ENCODE measurements at regions not wholly inside any gene's neighbourhood (a gene's known extent, or its start where the extent isn't known, plus 50 kb on each side); places are given as distances from the start of the nearest gene placed in this dataset.
A peak's percentile ranks its signal among the peaks of the same experiment; 100 is the strongest.
"Not testable (repeated sequence)": the region's sequence is repeated elsewhere in the genome, so short reads cannot be mapped to it uniquely, and the experiment has no call there.

DNA sequence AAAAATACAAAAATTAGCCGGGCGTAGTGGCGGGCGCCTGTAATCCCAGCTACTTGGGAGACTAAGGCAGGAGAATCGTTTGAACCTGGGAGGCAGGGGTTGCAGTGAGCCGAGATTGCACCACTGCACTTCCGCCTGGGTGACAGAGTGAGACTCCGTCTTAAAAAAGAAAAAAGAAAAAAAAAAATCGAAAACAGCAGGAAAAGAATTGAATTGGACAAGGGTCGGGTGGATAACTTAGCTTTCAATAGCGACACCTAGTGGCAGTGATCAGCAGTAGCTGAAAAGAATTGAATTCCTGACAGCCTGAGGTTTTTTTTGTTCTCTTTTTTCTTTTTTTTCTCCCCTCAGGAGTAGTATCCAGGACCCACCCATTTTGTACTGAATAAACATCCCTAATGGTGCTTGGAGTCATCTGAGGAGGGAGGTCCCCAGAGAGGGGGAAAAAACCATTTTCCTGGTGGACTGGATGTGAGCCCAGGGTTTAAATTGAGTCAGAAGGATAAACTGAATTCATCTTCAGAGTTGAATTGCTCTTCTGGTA is 55.1 kb downstream of the CYCS start:
- DNase-seq = peak; percentile 65

DNA sequence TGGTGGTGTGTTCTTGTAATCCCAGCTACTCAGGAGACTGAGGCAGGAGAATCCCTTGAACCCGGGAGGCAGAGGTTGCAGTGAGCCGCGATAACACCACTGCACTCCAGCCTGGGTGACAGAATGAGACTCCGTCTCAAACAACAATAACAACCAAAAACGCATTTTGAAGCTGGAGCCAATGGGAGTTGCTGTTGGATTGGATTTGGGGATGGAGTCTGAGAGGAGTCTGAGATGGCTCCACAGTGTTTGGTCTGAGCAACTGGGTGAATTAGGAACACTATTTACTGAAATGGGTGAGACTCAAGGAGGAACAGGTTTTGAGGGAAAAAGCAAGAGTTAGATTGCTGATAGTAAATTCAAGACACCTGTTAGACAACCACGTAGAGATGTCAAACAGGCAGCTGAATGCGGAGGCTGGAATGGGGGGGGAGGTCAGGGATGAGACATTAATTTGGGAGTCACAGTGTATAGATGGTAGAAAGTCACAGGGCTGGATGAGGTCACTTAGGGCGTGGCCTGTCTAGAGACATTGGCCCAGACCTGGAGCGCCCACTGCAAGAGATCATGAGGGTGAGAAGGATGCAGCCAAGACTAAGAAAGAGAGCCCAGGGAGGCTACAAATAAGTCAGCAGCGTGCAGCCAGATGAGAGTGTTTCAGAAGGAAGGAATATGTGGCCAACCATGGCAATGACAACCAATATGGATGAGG is 56.4 kb downstream of the CYCS start:
- no peak for DNase-seq

DNA sequence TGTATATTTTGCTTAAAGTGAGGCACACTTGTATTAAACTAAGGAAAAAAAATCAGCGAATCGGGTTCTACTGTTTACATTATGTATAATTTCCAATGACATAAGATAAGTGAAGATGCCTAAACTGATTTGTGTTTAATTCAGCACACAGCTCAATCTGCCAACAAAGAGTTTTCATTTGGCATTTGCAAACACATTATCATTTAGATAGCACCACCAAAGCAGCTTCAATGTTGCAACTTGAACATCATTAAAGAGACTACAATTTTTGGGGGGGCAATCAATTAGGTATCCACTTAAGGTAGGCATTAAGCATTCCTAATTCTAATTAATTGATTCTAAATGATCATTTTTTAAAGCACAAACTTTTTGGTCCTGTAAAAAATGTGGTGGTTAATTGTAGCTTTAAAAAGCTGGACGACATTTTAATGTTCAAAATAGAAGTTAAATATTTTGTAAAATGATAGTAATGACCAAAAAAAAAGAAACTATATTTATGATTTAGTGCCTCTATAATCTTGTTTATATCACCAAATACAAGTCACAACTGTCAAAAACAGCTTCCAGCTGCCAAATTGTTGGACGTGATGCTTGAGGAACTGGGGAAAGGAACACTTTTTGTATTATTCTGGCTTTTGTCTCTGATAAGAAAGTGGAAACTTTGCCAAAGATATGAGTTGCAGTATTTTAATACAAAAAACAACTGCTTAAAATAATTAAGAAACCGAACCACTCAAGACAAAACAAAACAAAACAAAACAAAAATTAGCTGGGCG is 57.1 kb downstream of the CYCS start:
- no peak for DNase-seq

DNA sequence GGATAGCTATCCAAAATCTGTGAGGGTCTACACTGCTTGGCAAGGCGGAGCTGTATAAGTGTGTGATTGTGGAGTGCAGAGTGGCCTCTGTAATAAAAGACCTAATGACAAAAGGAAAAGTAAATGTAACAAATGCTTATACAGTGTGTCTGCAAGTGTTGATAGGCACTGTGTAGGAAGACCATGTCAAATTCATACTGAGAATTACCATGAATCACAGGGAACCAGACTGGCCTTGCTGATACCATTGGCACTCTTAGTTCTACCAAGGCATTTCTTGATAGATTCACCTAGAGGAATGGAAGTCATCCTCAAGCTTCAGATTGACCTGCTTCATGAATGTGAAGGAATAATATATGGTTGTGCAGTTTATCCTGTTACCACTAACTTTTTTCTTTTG is 58.8 kb downstream of the CYCS start:
- DNase-seq = no peak

DNA sequence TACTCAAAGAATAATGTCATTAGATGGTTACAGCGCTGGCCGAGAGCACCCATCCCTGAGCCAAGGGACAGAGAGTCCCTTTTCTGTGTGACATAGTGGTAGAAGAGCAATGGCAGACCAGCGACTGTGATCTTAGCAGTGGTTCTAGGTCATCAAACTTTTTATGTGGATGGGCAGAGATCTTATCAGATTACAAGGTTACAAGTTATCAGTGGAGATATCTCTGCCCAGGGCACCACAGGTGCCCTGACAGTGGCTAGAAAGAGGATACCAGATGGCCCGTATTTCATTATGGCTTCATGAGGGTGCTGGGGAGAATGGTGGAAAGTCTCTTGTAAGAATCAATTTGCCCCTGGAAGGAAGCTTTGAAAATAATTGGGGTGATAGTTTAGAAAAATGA is 62.7 kb downstream of the CYCS start:
- DNase-seq = no peak

DNA sequence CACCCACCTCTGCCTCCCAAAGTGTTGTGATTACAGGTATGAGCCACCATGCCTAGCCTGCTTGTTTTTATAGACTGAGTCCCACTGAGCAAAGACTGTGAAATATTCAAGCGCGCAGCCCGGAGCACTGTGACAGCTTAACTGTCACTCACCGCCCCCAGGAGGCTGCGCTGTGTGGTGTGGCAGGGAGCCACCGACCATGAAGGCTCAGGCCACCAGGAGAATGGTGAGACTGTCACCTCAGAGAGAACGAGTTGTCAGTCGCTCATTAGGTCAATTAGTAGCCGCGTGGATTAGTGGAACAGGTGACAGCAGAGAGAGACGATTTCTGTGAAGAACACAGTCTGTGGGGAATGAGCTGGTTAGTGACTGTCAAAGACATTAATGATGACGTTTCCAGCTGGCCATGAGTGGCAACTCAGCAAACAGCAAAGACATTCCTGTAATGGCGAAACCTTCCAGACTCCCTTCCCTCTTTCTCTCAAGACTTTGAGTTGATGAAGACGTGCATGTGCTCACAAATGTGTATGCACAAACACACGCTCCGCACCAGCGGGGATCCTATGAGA is 64.5 kb downstream of the CYCS start:
- DNase-seq = no peak

DNA sequence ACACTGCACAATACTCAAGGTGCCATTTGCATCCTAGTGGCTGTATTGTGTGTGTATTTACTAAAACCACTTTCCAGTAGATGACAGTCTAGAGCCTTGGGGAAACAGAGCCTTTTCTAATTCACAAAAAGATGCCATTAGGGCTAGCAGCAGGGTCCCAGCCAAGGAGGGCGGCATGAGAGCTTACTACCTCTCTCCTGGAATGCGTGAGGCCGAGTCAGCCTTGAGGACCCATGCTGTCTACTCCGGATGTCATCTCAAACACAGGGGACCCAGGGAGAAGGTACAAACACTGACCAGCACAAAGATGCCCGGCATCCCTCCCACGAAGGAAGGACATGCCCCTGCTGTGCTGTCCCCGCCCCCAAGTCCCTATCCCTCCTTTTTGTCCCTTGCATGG is 65.5 kb downstream of the CYCS start:
- no peak for DNase-seq

DNA sequence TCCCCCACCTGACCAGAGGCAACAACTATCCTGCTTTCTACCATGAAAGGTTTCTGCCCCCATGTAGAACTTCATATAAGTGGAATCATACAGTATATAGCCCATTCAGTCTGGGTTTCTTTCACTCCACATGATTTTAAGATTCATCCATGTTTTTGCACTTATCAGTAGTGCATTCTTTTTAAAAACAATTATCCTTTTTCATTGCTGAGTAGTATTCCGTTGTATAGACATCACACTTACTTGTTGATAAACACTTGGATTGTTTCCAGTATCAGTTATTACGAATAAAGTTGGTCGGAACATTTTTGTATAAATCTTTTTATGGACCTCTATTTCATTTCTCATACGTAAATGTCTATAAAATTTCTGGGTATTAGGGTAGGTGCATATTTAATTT is 68.7 kb downstream of the CYCS start:
- DNase-seq = no peak

DNA sequence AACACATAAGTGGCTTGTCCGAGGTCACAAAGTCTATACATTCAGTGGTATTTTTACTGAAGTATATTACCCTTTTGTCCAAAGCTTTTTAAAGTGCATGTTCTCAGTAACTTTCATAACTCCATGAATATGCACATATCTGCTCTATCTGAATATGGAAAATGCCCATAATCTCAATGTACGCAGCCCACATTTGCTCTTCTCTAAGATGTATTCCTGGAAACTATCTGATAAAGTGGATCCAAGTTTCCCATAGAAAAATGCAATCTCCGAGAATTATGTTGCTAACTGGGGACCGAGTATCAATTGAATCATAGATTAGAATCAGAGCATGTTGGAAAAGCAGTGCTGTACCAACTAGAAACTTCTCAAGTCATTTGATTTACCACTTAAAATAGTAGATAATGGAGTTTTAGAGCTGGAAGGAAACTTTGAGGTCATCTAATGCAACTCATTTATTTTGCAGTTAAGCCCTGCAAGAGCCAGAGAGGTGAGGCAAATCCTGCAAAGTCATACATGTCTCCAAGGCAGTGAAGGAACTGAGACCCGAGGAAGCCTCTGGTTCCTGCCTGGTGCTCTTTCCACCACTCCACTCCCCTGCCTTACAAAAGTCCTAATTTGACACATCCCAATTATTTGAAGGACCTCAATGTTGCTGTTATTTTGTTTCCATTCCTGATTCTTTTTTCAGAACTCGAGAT is 69.4 kb downstream of the CYCS start:
- DNase-seq = no peak

DNA sequence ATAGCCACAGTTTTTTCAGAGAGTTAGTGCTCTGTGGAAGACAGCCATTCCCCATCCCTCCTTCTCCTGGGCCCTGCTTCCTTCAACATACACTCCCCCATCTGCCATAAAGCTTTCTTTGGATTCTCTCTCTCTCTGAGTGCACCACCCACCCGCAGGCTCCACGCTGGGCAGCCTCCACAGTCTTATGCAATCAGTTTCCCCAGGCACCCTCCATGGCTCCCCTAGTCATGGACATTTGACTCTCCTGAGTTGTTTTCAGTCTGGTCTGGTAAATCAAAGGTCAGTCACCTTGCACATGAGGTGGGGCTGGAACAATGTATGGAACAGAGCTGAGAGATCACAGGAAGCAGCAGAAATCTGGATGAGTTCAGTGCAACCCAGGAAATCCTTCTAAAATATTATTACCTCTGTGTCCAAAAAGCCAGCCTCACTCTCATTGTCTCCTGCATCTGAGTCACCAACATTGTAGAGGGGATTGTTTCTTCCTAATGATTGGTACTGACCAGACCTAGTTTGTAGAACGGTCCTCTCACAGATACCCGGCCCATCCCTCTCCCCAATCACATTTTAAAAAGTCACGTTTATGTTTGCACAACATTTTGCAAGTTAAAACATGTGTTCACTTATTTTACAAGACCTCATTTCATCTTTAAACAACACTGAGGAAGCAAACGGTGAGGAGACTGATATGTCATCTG is 70.1 kb downstream of the CYCS start:
- DNase-seq = no peak

DNA sequence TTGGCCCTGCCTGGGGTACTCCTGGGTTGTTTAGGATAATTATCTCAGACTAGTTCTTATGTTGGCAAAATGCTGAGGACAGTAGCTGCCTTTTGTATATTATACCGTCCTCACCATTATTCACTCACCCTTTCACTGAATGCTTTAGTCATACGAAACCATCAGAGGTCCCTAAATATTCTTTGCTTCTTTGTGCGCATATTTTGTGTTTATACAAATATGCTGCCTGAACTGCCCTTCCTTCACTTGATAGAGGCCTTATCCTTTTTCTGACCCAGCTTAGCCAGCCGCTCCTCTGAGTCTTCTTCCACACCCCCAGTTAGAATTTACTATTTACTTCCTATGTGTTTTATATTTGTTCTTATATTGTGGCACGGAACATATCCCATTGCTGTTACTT is 70.2 kb upstream of the OSBPL3 start:
- DNase-seq = no peak

DNA sequence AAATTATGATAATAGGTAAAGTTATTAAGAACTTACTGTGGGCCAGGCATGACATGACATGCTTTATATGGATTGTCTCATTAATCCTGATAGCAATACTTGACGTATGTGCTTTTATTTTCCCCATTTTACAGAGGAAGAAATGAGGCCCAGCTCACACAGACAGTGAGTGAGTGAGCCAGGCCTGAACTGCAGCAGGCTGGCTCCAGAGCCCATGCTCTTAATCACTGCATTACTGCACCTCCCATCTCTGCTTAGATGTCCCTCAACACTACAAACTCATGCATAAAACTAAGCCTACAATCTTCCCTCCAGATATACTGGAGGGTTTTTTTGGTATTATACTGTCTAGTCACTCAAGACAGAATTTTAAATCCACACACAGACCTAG is 68.5 kb upstream of the OSBPL3 start:
- DNase-seq = no peak

DNA sequence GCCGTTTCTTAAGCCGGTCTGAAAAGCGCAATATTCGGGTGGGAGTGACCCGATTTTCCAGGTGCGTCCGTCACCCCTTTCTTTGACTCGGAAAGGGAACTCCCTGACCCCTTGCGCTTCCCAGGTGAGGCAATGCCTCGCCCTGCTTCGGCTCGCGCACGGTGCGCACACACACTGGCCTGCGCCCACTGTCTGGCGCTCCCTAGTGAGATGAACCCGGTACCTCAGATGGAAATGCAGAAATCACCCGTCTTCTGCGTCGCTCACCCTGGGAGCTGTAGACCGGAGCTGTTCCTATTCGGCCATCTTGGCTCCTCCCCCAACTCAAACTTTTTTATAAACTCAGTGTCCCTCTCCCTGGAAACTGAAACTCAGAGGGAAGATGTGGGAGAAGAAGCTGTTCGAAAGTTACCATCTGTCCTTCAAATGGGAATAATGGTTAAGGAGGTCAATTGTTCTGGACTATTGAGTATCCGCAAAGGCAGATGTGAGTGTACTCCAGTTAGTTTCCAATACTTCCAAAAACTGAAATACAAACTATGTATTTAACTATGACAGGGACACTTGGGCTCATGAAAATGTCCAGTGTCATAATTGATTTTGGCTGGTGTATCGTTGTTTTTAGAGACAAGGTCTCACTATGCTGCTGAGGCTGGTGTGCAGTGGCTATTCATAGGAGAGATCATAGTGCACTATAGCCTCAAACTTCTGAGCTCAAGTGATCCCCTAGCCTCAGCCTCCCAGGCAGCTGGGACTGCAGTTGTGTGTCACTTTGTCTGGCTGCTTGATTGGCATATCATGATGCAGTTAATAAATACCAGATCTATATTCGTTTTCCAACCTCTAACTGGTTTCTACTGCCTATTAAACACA is 67.8 kb upstream of the OSBPL3 start:
- DNase-seq = not testable (repeated sequence)

DNA sequence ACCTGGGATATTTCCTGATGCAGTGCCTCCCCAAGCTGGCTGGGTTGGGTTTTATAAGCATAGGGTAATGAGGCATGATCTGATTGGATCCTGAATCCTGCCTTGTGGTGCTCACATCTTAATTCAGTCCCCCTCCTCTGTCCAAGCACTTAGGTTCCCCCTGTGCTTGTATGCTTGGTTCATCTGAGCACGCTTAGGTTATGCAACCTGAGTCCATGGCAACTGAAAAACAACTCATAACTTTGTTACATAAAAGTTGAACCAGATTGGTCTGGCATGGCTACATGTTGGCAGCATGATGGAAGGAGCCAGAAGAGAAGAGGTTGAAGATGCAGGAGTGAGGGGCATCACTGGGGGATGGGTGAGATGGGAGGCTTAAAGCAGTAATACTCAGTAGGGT is 57.3 kb upstream of the OSBPL3 start:
- DNase-seq = no peak

DNA sequence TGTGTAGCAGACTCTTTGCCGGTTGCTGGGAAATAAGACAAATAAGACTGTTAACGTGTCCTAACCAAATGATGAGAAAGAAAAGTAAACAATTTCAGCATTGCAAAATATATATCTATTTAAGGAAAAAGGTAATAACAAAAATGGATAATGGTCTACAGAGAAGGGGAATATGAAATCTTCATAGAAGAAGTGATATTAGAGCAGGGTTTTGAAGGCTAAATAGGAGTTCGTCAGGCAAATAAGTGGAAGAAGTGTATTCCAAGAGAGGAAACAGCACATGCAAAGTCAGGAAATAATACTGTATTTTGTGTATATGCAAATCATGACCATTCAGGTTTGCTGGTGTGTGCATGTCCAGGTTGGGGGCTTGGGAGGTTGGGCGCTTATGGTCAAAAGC is 55.3 kb upstream of the OSBPL3 start:
- DNase-seq = no peak

DNA sequence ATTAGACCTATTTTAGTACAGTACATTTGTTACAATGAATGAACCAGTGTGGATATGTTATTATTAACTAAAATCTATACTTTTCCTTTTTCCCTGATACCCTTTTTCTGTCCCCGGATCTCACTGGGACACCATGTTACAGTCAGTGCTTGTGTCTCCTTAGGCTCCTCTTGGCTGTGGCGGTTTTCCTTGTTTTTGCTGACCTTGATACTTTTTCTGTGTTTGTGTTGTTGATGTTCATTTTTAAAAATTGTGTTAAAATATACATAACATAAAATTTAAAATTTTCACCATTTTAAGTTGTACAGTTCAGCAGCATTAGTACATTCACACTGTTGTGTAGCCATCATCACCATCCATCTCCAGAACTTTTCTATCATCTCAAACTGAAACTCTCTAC is 54.2 kb upstream of the OSBPL3 start:
- DNase-seq = no peak

DNA sequence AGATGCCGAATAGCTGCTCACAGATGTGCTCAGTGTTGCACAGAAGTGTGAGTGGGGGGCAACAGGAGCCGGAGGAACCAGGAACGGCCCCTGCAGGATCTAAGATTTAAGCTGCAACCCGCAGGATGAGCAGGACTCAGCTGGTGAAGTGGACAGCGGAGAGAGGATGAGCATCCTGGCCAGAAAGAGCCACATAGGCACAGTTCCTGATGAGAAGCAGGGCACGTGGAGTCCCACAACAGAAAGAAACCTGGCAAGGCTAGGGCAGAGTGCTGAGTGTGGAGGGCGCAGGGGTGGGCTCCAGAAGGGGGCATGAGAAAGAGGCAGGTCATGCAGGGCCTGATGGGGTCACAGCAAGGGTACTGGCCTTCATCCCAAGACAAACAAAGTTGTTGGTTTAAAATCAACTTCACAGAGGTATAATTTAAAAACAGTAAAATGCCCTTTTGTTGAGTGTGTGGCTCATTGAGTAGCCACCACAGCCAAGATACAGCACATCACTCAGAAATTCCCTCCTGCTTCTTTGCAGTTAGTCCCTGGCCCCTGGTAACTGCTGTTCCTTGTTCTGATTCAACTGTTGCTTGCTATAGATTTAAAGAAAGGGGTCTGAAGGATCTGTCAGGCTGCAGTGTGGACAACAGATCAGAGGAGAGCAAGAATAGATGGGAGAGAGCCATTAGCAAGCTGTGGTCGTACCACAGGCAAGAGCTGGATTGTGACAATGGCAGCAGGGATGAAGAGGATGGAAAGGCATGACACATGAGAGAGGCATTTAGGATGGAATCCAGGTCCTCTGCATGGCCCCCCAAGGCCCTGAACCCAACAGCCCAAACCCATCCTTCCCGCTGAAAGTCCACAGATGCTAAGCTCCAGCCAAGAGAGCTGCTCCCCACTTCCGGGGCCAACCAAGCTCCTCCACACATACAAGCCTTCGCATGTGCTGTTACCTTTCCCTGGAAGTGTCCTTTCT is 53.1 kb upstream of the OSBPL3 start:
- no peak for DNase-seq

DNA sequence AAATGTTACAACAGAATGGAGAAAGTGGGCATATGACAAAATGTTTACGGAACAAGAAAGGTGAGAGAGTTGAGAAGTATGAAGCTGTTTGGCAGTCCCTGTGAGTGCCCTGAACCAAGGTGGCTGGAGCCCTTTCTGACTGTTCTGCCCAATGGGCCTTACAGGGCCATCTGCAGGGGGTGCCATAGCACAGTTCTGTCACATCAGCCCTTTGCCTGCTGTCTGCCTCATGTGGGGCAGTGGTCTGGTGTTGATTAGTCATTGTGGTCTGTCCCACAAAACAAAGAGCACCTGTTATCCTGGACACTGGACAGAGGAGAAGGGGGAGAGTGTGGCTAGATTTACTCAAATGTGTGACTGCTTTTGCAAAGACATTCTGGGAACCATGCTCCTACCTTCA is 51.5 kb upstream of the OSBPL3 start:
- no peak for DNase-seq

DNA sequence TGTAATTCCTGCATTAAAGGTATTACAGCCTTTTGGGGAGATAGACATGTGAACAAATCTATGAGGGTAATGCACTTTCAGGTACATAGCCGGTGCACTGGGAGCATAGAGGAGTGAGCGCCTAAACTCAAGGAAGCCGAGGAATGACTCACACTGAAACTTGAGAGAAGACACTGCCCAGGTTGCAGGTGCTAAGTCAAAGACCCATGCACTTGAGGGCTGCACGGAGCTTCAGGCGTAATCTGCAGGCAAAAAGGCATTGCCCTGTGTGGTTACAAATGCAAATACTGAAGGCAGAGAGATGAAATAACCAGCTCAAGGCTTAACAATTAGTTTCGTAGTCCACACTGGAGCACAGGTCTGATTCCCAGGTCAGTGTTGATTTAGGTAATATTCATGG is 51.0 kb upstream of the OSBPL3 start:
- no peak for DNase-seq
